HG02759 (cell line): ENCODE measurements at regions not wholly inside any gene's neighbourhood (a gene's known extent, or its start where the extent isn't known, plus 50 kb on each side); places are given as distances from the start of the nearest gene placed in this dataset.

Experiments
- ATAC-seq: cut with Tn5 transposase; IDR thresholded peaks from one replicate; pipeline ENCODE4 v1.9.1; 2021; ENCODE audit warnings: mild to moderate bottlenecking, moderate library complexity; ENCODE audit not compliant: unreplicated experiment

GRCh38 chr9:109940561-109940960 lies 160.6 kb downstream of the PALM2AKAP2 start:
- ATAC-seq, result no peak

- ATAC-seq, result no peak
Measured at GRCh38 chr9:109941771-109942170, 161.8 kb downstream of the PALM2AKAP2 start.

GRCh38 chr9:109945573-109945972 lies 165.6 kb downstream of the PALM2AKAP2 start:
- ATAC-seq, result no peak

GRCh38 chr9:109948453-109948852 lies 168.5 kb downstream of the PALM2AKAP2 start:
- ATAC-seq, result no peak

- peak; percentile 92 for ATAC-seq
Measured at GRCh38 chr9:109950710-109951443, 170.9 kb downstream of the PALM2AKAP2 start.

- ATAC-seq, result no peak
Measured at GRCh38 chr9:109953300-109953699, 173.3 kb downstream of the PALM2AKAP2 start.

GRCh38 chr9:109953813-109954497 lies 174.0 kb downstream of the PALM2AKAP2 start:
- no peak for ATAC-seq

- no peak for ATAC-seq
Measured at GRCh38 chr9:109956717-109957440, 176.9 kb downstream of the PALM2AKAP2 start.

- ATAC-seq, result no peak
Measured at GRCh38 chr9:109959679-109960078, 179.7 kb downstream of the PALM2AKAP2 start.

- ATAC-seq, result no peak
Measured at GRCh38 chr9:109961626-109962025, 181.6 kb downstream of the PALM2AKAP2 start.

- no peak for ATAC-seq
Measured at GRCh38 chr9:109962215-109962614, 182.2 kb downstream of the PALM2AKAP2 start.

GRCh38 chr9:109963079-109963478 lies 183.1 kb downstream of the PALM2AKAP2 start:
- no peak for ATAC-seq

- ATAC-seq, result peak; percentile 55
Measured at GRCh38 chr9:109966643-109967368, 186.8 kb downstream of the PALM2AKAP2 start.

GRCh38 chr9:109967651-109968642 lies 187.9 kb downstream of the PALM2AKAP2 start:
- peak; percentile 31 for ATAC-seq

- ATAC-seq, result no peak
Measured at GRCh38 chr9:109969011-109969410, 189.0 kb downstream of the PALM2AKAP2 start.

GRCh38 chr9:109969573-109970237 lies 189.7 kb downstream of the PALM2AKAP2 start:
- no peak for ATAC-seq

- ATAC-seq, result no peak
Measured at GRCh38 chr9:109971226-109971625, 191.2 kb downstream of the PALM2AKAP2 start.

GRCh38 chr9:109972026-109972882 lies 192.3 kb downstream of the PALM2AKAP2 start:
- ATAC-seq, result peak; percentile 57
